ENCODE measurements at regions not wholly inside any gene's neighbourhood (a gene's known extent, or its start where the extent isn't known, plus 50 kb on each side); places are given as distances from the start of the nearest gene placed in this dataset.

GRCh38 chr5:106814961-106815360 is 855.8 kb downstream of the EFNA5 start:
- 97% methylated on average over 2 of the region's 2 CpGs for WGBS
- H3K36me3 ChIP-seq: no peaks in the 10 kb centered on the region
- H3K9me3 ChIP-seq: no peaks in the 10 kb centered on the region
- no peaks in the 10 kb centered on the region for H3K4me1 ChIP-seq (replicated peaks)
- no peak for DNase-seq (ENCODE audit: low spot score)
- TF ChIP-seq CTCF (IDR thresholded peaks at IDR 0.05) (no peak), POLR2AphosphoS5 (IDR thresholded peaks at IDR 0.05) (no peak), POLR2A (IDR thresholded peaks at IDR 0.05) (no peak)
- no peak overlapping the region for H3K27ac ChIP-seq
- intact Hi-C loops (cut with DNase I): no loop called here
- H3K4me3 ChIP-seq: no peak overlapping the region
- no peaks in the 10 kb centered on the region for H3K27me3 ChIP-seq (replicated peaks; ENCODE audit: insufficient read depth)

GRCh38 chr5:106801554-106801953 is 869.2 kb downstream of the EFNA5 start:
- Histone ChIP-seq H3K27ac (no peak overlapping the region), H3K36me3 (no peaks in the 10 kb centered on the region), H3K9me3 (no peaks in the 10 kb centered on the region), H3K27me3 (replicated peaks; ENCODE audit: insufficient read depth) (no peaks in the 10 kb centered on the region), H3K4me3 (no peak overlapping the region), H3K4me1 (replicated peaks) (no peaks in the 10 kb centered on the region)
- TF ChIP-seq POLR2AphosphoS5 (IDR thresholded peaks at IDR 0.05) (no peak), POLR2A (IDR thresholded peaks at IDR 0.05) (no peak), CTCF (IDR thresholded peaks at IDR 0.05) (no peak)
- no peak for DNase-seq (ENCODE audit: low spot score)
- 85% methylated on average over 3 of the region's 3 CpGs for WGBS
- intact Hi-C loops (cut with DNase I): no loop called here

GRCh38 chr5:106797996-106798395 is 872.7 kb downstream of the EFNA5 start:
- DNase-seq (ENCODE audit: low spot score): no peak
- TF ChIP-seq POLR2AphosphoS5 (IDR thresholded peaks at IDR 0.05) (no peak), POLR2A (IDR thresholded peaks at IDR 0.05) (no peak), CTCF (IDR thresholded peaks at IDR 0.05) (no peak)
- H3K4me3 ChIP-seq: no peak overlapping the region
- no peaks in the 10 kb centered on the region for H3K9me3 ChIP-seq
- intact Hi-C loops (cut with DNase I): no loop called here
- H3K27me3 ChIP-seq (replicated peaks; ENCODE audit: insufficient read depth): no peaks in the 10 kb centered on the region
- no peaks in the 10 kb centered on the region for H3K36me3 ChIP-seq
- H3K4me1 ChIP-seq (replicated peaks): no peaks in the 10 kb centered on the region
- WGBS: 48% methylated on average over 3 of the region's 3 CpGs
- no peak overlapping the region for H3K27ac ChIP-seq

- H3K27ac ChIP-seq: no peak overlapping the region
- no peak for DNase-seq (ENCODE audit: low spot score)
- intact Hi-C loops (cut with DNase I): no loop called here
- TF ChIP-seq CTCF (IDR thresholded peaks at IDR 0.05) (no peak), POLR2A (IDR thresholded peaks at IDR 0.05) (no peak), POLR2AphosphoS5 (IDR thresholded peaks at IDR 0.05) (no peak)
- WGBS: 79% methylated on average over 3 of the region's 3 CpGs
- H3K4me3 ChIP-seq: no peak overlapping the region
- H3K27me3 ChIP-seq (replicated peaks; ENCODE audit: insufficient read depth): no peaks in the 10 kb centered on the region
- H3K9me3 ChIP-seq: no peaks in the 10 kb centered on the region
- no peaks in the 10 kb centered on the region for H3K36me3 ChIP-seq
- H3K4me1 ChIP-seq (replicated peaks): no peaks in the 10 kb centered on the region
Observed at GRCh38 chr5:106796081-106796480, 874.7 kb downstream of the EFNA5 start.

- intact Hi-C loops (cut with DNase I): no loop called here
- H3K4me3 ChIP-seq: no peak overlapping the region
- no peaks in the 10 kb centered on the region for H3K27me3 ChIP-seq (replicated peaks; ENCODE audit: insufficient read depth)
- 84% methylated on average over 1 of the region's 1 CpG for WGBS
- no peak for DNase-seq (ENCODE audit: low spot score)
- H3K4me1 ChIP-seq (replicated peaks): no peaks in the 10 kb centered on the region
- no peak overlapping the region for H3K27ac ChIP-seq
- TF ChIP-seq POLR2A (IDR thresholded peaks at IDR 0.05): no peak
- no peak for TF ChIP-seq POLR2AphosphoS5 (IDR thresholded peaks at IDR 0.05)
- no peak for TF ChIP-seq CTCF (IDR thresholded peaks at IDR 0.05)
- no peaks in the 10 kb centered on the region for H3K9me3 ChIP-seq
- H3K36me3 ChIP-seq: no peaks in the 10 kb centered on the region
Observed at GRCh38 chr5:106784846-106785245, 885.9 kb downstream of the EFNA5 start.
